Ramos (cell line): ENCODE measurements at regions not wholly inside any gene's neighbourhood (a gene's known extent, or its start where the extent isn't known, plus 50 kb on each side); places are given as distances from the start of the nearest gene placed in this dataset.

Experiments used
- in situ Hi-C: fragments of 300-500 bp; cut with MboI; formaldehyde crosslinking; loops from one replicate; pipeline ENCODE4 v1.14.3; 2022; ENCODE audit warnings: low sequenced_read_pairs; ENCODE audit not compliant: unreplicated experiment

- in situ Hi-C loops: no loop called here
Measured at GRCh38 chr6:159490298-159490937, 202.6 kb downstream of the SOD2 start.

GRCh38 chr6:159487636-159488035 lies 205.4 kb downstream of the SOD2 start:
- in situ Hi-C loops: no loop called here

GRCh38 chr6:159483259-159483658 lies 209.8 kb downstream of the SOD2 start:
- in situ Hi-C loops: no loop called here

- in situ Hi-C loops: no loop called here
Measured at GRCh38 chr6:159481897-159482296, 211.1 kb downstream of the SOD2 start.

GRCh38 chr6:159480471-159480870 lies 212.6 kb downstream of the SOD2 start:
- in situ Hi-C loops: no loop called here

- in situ Hi-C loops: no loop called here
Measured at GRCh38 chr6:159479146-159479545, 213.9 kb downstream of the SOD2 start.

- in situ Hi-C loops: no loop called here
Measured at GRCh38 chr6:159473475-159474263, 219.4 kb downstream of the SOD2 start.

GRCh38 chr6:159470397-159470796 lies 222.6 kb downstream of the SOD2 start:
- in situ Hi-C loops: no loop called here

GRCh38 chr6:159469443-159469842 lies 223.6 kb downstream of the SOD2 start:
- in situ Hi-C loops: no loop called here

GRCh38 chr6:159468994-159469393 lies 224.0 kb downstream of the SOD2 start:
- in situ Hi-C loops: no loop called here

GRCh38 chr6:159467473-159468041 lies 225.5 kb downstream of the SOD2 start:
- in situ Hi-C loops: no loop called here

- in situ Hi-C loops: no loop called here
Measured at GRCh38 chr6:159466926-159467325, 226.1 kb downstream of the SOD2 start.

GRCh38 chr6:159464816-159465215 lies 228.2 kb downstream of the SOD2 start:
- in situ Hi-C loops: no loop called here

GRCh38 chr6:159463119-159463829 lies 229.8 kb downstream of the SOD2 start:
- in situ Hi-C loops: no loop called here

GRCh38 chr6:159462431-159462830 lies 230.6 kb downstream of the SOD2 start:
- in situ Hi-C loops: no loop called here

GRCh38 chr6:159461998-159462397 lies 231.0 kb downstream of the SOD2 start:
- in situ Hi-C loops: no loop called here

GRCh38 chr6:159461266-159461665 lies 231.8 kb downstream of the SOD2 start:
- in situ Hi-C loops: no loop called here

- in situ Hi-C loops: no loop called here
Measured at GRCh38 chr6:159460476-159460875, 232.6 kb downstream of the SOD2 start.

- in situ Hi-C loops: no loop called here
Measured at GRCh38 chr6:159456349-159456748, 236.7 kb downstream of the SOD2 start.

- in situ Hi-C loops: no loop called here
Measured at GRCh38 chr6:159455700-159456274, 237.3 kb downstream of the SOD2 start.
